Left lung (tissue), 4 donors: ENCODE measurements at regions not wholly inside any gene's neighbourhood (a gene's known extent, or its start where the extent isn't known, plus 50 kb on each side); places are given as distances from the start of the nearest gene placed in this dataset.

Source experiments
- ATAC-seq: fragments of 200-7000 bp; cut with Tn5 transposase; one replicate; pipeline ENCODE4 v1.9.1; 2020; ENCODE audit warnings: moderate library complexity
- DNase-seq, 4 donors: peaks; one replicate each; pipeline ENCODE4 v3.0.0-alpha.2; 2013 to 2020
- H3K27ac ChIP-seq, 2 donors: fragments of 200-600 bp; sonication (generic) in 1 of 2; one replicate each; pipeline versions ENCODE4 v1.5.0 to v1.8.0; 2020 to 2021
- H3K27me3 ChIP-seq, 2 donors: fragments of 200-600 bp; sonication (generic) in 1 of 2; one replicate each; pipeline versions ENCODE4 v1.5.0 to v1.8.0; 2020 to 2021
- H3K36me3 ChIP-seq, 2 donors: fragments of 200-600 bp; sonication (generic) in 1 of 2; one replicate each; pipeline versions ENCODE4 v1.5.0 to v1.8.0; 2020 to 2021
- H3K4me1 ChIP-seq, 2 donors: fragments of 200-600 bp; one replicate each; pipeline ENCODE4 v1.8.0; 2021
- H3K4me3 ChIP-seq, 2 donors: fragments of 200-600 bp; sonication (generic) in 1 of 2; one replicate each; pipeline versions ENCODE4 v1.5.0 to v1.8.0; 2020 to 2021; ENCODE audit warnings: mild to moderate bottlenecking in 1 of 2
- H3K9me3 ChIP-seq, 2 donors: fragments of 200-600 bp; sonication (generic) in 1 of 2; one replicate each; pipeline versions ENCODE4 v1.5.0 to v1.8.0; 2020 to 2021
- intact Hi-C, 2 donors: fragments of 100-400 bp; cut with DNase I; formaldehyde crosslinking; loops; one replicate each; pipeline versions ENCODE4 v1.11.2 to v1.14.2; 2022
- TF ChIP-seq, protein P1 (sequence below), 2 donors: fragments of 200-600 bp; sonication (generic) in 1 of 2; IDR thresholded peaks; one replicate each; pipeline versions ENCODE4 v1.5.0 to v1.8.0; 2021; ENCODE audit warnings: antibody characterized with exemption in 2 of 2
- donor health status: DM: no; HTN: yes; CAD: no.
- donor health status: DM: no; HTN: no; CAD: no.

DNA sequence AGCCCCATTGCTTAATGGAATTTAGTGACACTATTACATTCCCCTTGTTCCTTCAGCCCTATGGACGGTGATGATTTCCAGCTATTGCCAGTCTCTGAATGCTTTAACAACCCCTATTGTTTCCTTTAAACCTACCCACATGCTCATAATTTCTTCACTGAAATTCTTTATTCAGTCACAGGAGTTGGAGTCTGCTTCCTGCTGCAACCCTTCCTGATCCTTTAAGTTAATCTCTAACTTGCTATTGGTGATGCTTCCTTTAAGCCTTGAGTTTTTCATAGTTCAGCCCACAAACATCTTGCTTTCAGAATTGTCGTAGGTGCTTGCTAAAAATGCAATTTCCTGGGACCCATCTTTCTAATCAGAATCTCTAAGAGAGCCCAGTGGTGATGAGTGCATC is 66.3 kb upstream of the TNFAIP3 start:
- Histone ChIP-seq H3K4me1 (peaks cover 0 to 20% of the 10 kb centered on the region in 2 donors), H3K27ac (no peak overlapping the region), H3K27me3 (no peaks in the 10 kb centered on the region), H3K36me3 (no peaks in the 10 kb centered on the region), H3K9me3 (no peaks in the 10 kb centered on the region), H3K4me3 (no peak overlapping the region)
- intact Hi-C loops, result no loop called here
- DNase-seq (no peak), ATAC-seq (no peak)
- TF ChIP-seq, protein P1, sequence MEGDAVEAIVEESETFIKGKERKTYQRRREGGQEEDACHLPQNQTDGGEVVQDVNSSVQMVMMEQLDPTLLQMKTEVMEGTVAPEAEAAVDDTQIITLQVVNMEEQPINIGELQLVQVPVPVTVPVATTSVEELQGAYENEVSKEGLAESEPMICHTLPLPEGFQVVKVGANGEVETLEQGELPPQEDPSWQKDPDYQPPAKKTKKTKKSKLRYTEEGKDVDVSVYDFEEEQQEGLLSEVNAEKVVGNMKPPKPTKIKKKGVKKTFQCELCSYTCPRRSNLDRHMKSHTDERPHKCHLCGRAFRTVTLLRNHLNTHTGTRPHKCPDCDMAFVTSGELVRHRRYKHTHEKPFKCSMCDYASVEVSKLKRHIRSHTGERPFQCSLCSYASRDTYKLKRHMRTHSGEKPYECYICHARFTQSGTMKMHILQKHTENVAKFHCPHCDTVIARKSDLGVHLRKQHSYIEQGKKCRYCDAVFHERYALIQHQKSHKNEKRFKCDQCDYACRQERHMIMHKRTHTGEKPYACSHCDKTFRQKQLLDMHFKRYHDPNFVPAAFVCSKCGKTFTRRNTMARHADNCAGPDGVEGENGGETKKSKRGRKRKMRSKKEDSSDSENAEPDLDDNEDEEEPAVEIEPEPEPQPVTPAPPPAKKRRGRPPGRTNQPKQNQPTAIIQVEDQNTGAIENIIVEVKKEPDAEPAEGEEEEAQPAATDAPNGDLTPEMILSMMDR (IDR thresholded peaks at IDR 0.05), result no peak

DNA sequence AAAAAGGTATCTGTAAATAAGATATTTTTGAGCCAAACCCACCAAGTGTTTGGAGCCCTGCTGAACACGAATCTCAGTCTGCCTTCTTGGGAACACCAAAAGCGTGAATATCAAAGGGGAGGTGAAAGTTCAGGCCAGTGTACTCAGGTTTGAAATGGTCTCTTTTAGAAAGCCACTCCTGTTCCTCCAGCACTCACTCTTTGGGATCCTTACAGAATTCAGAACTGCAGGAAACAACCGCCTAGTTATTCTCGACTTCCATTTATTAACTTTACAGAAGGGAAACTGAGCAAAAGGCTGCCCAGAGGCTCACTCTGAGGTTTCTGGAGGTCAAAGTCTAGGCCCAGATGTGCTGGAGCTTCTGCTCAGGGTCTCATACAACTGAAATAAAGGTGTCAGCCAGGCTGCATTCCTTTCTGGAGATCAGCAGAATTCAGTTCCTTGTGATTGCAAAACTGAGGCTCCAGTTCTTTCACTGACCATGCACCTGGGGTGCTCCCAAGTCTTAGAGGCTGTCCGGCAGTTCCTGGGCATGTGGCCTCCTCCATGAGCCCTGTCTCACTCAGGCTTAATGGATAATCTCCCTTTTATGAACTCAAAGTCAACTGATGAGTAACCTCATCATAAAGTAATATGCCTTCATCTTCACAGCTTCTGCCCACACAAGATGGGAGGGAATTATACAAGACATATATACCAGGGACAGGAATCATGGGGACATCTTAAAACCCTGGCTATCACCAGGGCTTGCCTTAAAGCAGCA is 65.5 kb upstream of the TNFAIP3 start:
- H3K27me3 ChIP-seq, result no peaks in the 10 kb centered on the region
- peaks cover 0 to 20% of the 10 kb centered on the region in 2 donors for H3K4me1 ChIP-seq
- intact Hi-C loops, result no loop called here
- DNase-seq (no peak), ATAC-seq (no peak)
- H3K36me3 ChIP-seq, result no peaks in the 10 kb centered on the region
- H3K4me3 ChIP-seq, result no peak overlapping the region
- H3K9me3 ChIP-seq, result no peaks in the 10 kb centered on the region
- TF ChIP-seq, protein P1 (IDR thresholded peaks at IDR 0.05), result no peak
- no peak overlapping the region for H3K27ac ChIP-seq

DNA sequence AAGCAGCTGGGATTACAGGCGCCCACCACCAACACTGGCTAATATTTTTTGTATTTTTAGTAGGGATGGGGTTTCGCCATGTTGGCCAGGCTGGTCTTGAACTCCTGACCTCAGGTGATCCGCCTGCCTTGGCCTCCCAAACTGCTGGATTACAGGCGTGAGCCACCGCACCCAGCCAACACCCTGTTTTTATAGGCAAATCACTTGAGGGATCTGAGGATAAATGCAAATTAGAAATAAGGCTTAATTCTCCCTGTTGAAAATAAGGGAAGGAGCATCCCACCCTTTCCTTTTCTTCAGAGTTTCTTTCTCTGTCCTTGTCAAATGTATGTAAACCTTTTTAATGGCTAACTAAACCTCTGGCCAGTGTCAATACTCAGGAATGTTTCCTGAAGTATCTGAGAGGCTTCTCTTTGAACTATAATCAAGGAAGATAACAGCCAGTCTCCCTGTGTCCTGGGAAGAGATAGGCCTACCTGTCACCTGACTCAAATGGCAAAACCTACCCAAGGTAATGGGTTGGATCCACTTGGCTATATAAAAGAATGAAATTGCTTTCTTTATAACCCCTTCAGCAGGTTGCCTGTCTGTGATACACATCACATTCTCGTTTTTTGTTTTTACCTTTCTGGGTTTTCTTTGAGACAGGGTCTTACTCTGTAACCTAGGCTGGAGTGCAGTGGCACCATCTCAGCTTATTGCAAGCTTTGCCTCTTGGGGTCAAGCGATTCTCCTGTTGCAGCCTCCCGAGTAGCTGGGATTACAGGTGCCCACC is 64.5 kb upstream of the TNFAIP3 start:
- ATAC-seq, result no peak
- peaks cover 0 to 21% of the 10 kb centered on the region in 2 donors for H3K4me1 ChIP-seq
- intact Hi-C loops, result no loop called here

DNA sequence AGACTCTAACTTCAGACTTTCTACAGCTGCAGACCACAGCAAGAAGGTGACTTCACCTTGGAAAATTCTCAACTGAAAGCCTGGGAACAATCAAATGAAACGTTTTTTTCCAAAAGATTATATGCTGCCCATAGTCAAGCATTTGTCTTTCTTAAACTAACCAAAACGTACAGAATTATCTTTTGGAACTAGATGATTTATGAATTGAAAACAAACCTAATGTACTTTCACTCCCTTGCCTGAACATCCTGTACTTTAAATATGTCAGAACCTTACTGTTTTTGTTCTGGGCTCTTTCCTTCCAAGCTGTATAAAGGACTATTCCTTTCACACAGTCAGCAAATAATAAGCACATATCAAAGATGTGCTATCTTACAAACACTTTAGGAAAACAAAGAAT is 62.4 kb upstream of the TNFAIP3 start:
- Histone ChIP-seq H3K36me3 (no peaks in the 10 kb centered on the region), H3K27ac (no peak overlapping the region), H3K4me1 (peaks cover 0 to 19% of the 10 kb centered on the region in 2 donors), H3K27me3 (no peaks in the 10 kb centered on the region), H3K4me3 (no peak overlapping the region), H3K9me3 (no peaks in the 10 kb centered on the region)
- intact Hi-C loops, result no loop called here
- ATAC-seq (no peak), DNase-seq (no peak)
- TF ChIP-seq, protein P1 (IDR thresholded peaks at IDR 0.05), result no peak

More for the DNA sequence above, 64.5 kb upstream of the TNFAIP3 start:
- H3K27ac ChIP-seq, result no peak overlapping the region
- no peaks in the 10 kb centered on the region for H3K27me3 ChIP-seq
- H3K36me3 ChIP-seq, result no peaks in the 10 kb centered on the region
- H3K4me3 ChIP-seq, result no peak overlapping the region
- no peak for DNase-seq
- H3K9me3 ChIP-seq, result no peaks in the 10 kb centered on the region
- TF ChIP-seq, protein P1 (IDR thresholded peaks at IDR 0.05), result no peak

- H3K4me1 ChIP-seq, result peaks cover 0 to 15% of the 10 kb centered on the region in 2 donors
- no peaks in the 10 kb centered on the region for H3K9me3 ChIP-seq
- H3K27me3 ChIP-seq, result no peaks in the 10 kb centered on the region
- no peak overlapping the region for H3K27ac ChIP-seq
- ATAC-seq, result no peak
- DNase-seq, result no peak
- intact Hi-C loops, result no loop called here
- no peak overlapping the region for H3K4me3 ChIP-seq
- H3K36me3 ChIP-seq, result no peaks in the 10 kb centered on the region
- TF ChIP-seq, protein P1 (IDR thresholded peaks at IDR 0.05), result no peak
These were observed 61.4 kb upstream of the TNFAIP3 start for GRCh38 chr6:137805622-137806021.
